MM.1S (cell line): ENCODE measurements at regions not wholly inside any gene's neighbourhood (a gene's known extent, or its start where the extent isn't known, plus 50 kb on each side); places are given as distances from the start of the nearest gene placed in this dataset.

ENCODE experiments used
- DNase-seq: peaks from one replicate; pipeline ENCODE4 v3.0.0-alpha.2; 2015
- H2AFZ ChIP-seq: fragments of 300-600 bp; sonication (generic); 2 replicates; pipeline ENCODE4 v1.6.0; 2016; ENCODE audit warnings: antibody characterized with exemption, low read length
- H3F3A ChIP-seq: fragments of 300-600 bp; sonication (generic); 2 replicates; pipeline ENCODE4 v1.6.1; 2016; ENCODE audit warnings: mild to moderate bottlenecking, antibody characterized with exemption, low read length, moderate library complexity, mixed read lengths; ENCODE audit not compliant: insufficient read depth
- H3K27ac ChIP-seq: fragments of 300-600 bp; sonication (generic); 2 replicates; pipeline ENCODE4 v1.5.1; 2016; ENCODE audit warnings: mild to moderate bottlenecking, low read length
- H3K27me3 ChIP-seq: fragments of 300-600 bp; sonication (generic); replicated peaks from 2 replicates; pipeline ENCODE4 v1.6.0; 2016; ENCODE audit warnings: low read length; ENCODE audit not compliant: insufficient read depth
- H3K36me3 ChIP-seq: fragments of 300-600 bp; sonication (generic); replicated peaks from 2 replicates; pipeline ENCODE4 v1.6.1; 2016; ENCODE audit warnings: mild to moderate bottlenecking, low read length, mixed read lengths; ENCODE audit not compliant: insufficient read depth
- H3K4me1 ChIP-seq: fragments of 300-600 bp; sonication (generic); 2 replicates; pipeline ENCODE4 v1.6.1; 2016; ENCODE audit warnings: low read length, mixed read lengths
- H3K4me2 ChIP-seq: fragments of 300-600 bp; sonication (generic); 2 replicates; pipeline ENCODE4 v1.6.0; 2016; ENCODE audit warnings: low read depth, low read length
- H3K4me3 ChIP-seq: fragments of 300-600 bp; sonication (generic); 2 replicates; pipeline ENCODE4 v1.5.1; 2016; ENCODE audit warnings: low read length, mixed read lengths
- H3K79me2 ChIP-seq: fragments of 300-600 bp; sonication (generic); 2 replicates; pipeline ENCODE4 v1.6.1; 2016; ENCODE audit warnings: mixed run types, low read length, mixed read lengths
- H3K9ac ChIP-seq: fragments of 300-600 bp; sonication (generic); 2 replicates; pipeline ENCODE4 v1.6.1; 2016; ENCODE audit warnings: low read length, mixed read lengths
- H3K9me2 ChIP-seq: fragments of 300-600 bp; sonication (generic); replicated peaks from 2 replicates; pipeline ENCODE4 v1.6.1; 2016; ENCODE audit warnings: mild to moderate bottlenecking, low read length, mixed read lengths; ENCODE audit not compliant: insufficient read depth
- H3K9me3 ChIP-seq: fragments of 300-600 bp; sonication (generic); replicated peaks from 2 replicates; pipeline ENCODE4 v1.6.1; 2016; ENCODE audit warnings: mild to moderate bottlenecking, low read length, mixed read lengths; ENCODE audit not compliant: insufficient read depth
- H4K20me1 ChIP-seq: fragments of 300-600 bp; sonication (generic); 2 replicates; pipeline ENCODE4 v1.6.1; 2016; ENCODE audit warnings: mild to moderate bottlenecking, low read length, moderate library complexity, mixed read lengths; ENCODE audit not compliant: insufficient read depth
- EZH2 ChIP-seq: fragments of 300-600 bp; sonication (generic); optimal IDR thresholded peaks from 2 replicates; pipeline ENCODE3; 2017; ENCODE audit warnings: low read depth, mild to moderate bottlenecking, antibody characterized with exemption, low read length, mixed read lengths
- EZH2phosphoT487 ChIP-seq: fragments of 300-600 bp; sonication (generic); IDR thresholded peaks from 2 replicates; pipeline ENCODE4 v1.6.1; 2018; ENCODE audit warnings: antibody characterized with exemption, low read length
- TF ChIP-seq, protein P1 (sequence below): fragments of 300-600 bp; sonication (generic); IDR thresholded peaks from 2 replicates; pipeline ENCODE4 v1.5.1; 2016; ENCODE audit warnings: antibody characterized with exemption, low read length, mixed read lengths

DNA sequence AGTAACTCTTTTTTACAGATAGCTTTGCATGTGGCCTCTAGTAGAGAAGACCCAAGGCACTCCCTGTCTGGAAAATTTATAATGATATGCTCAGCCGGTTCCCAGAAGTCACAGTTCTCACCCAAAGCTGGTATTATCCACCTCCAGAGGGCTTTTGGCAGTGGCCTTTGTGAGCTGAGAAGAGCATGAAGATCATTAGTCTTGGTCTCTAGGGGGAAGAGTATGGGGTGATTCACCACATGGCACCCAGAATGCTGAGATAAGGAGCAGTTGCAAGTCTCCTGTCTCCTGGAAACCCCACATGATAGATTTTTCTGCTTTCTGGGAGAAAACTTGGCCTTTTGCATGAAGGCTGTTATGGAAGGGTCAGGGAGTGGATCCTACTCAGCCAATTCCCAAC, 75.4 kb upstream of the PRPS1 start:
- Histone ChIP-seq H3K27me3 (no peaks in the 10 kb centered on the region), H4K20me1 (no peaks in the 10 kb centered on the region), H3K27ac (no peak overlapping the region), H3K9me2 (no peaks in the 10 kb centered on the region), H3F3A (no peaks in the 10 kb centered on the region), H3K4me1 (no peaks in the 10 kb centered on the region), H3K9ac (no peak overlapping the region), H2AFZ (no peak overlapping the region), H3K9me3 (no peaks in the 10 kb centered on the region), H3K4me2 (no peak overlapping the region), H3K4me3 (no peak overlapping the region), H3K36me3 (no peaks in the 10 kb centered on the region), H3K79me2 (no peaks in the 10 kb centered on the region)
- no peak for DNase-seq
- no peak for TF ChIP-seq EZH2
- TF ChIP-seq, protein P1, sequence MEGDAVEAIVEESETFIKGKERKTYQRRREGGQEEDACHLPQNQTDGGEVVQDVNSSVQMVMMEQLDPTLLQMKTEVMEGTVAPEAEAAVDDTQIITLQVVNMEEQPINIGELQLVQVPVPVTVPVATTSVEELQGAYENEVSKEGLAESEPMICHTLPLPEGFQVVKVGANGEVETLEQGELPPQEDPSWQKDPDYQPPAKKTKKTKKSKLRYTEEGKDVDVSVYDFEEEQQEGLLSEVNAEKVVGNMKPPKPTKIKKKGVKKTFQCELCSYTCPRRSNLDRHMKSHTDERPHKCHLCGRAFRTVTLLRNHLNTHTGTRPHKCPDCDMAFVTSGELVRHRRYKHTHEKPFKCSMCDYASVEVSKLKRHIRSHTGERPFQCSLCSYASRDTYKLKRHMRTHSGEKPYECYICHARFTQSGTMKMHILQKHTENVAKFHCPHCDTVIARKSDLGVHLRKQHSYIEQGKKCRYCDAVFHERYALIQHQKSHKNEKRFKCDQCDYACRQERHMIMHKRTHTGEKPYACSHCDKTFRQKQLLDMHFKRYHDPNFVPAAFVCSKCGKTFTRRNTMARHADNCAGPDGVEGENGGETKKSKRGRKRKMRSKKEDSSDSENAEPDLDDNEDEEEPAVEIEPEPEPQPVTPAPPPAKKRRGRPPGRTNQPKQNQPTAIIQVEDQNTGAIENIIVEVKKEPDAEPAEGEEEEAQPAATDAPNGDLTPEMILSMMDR = no peak
- no peak for TF ChIP-seq EZH2phosphoT487

DNA sequence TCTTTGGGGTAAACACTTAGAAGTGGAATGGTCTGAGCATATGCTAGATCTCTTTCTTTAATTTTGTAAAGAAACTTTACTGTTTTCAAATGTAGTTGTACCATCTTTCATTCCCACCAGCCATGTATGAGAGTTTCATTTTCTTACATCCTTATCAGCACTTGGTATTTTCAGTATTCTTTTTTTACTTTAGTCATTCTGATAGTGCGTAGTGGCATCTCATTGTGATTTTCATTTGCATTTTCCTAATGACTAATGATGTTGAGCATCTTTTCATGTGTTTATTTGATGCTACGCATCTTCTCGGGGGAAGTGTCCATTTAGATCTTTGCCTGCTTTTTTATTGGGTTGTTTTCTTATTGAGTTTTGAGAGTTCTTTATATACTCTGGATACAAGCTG, 71.3 kb upstream of the PRPS1 start:
- no peak overlapping the region for H3K4me3 ChIP-seq
- H3K9ac ChIP-seq = no peak overlapping the region
- no peaks in the 10 kb centered on the region for H3K4me1 ChIP-seq
- no peaks in the 10 kb centered on the region for H3K36me3 ChIP-seq
- no peak for TF ChIP-seq EZH2
- TF ChIP-seq, protein P1 = no peak
- TF ChIP-seq EZH2phosphoT487 = no peak
- no peaks in the 10 kb centered on the region for H3F3A ChIP-seq
- DNase-seq = no peak
- H3K27ac ChIP-seq = no peak overlapping the region
- H4K20me1 ChIP-seq = no peaks in the 10 kb centered on the region
- no peaks in the 10 kb centered on the region for H3K9me3 ChIP-seq
- no peaks in the 10 kb centered on the region for H3K9me2 ChIP-seq
- no peaks in the 10 kb centered on the region for H3K27me3 ChIP-seq
- H3K4me2 ChIP-seq = no peak overlapping the region
- no peaks in the 10 kb centered on the region for H3K79me2 ChIP-seq
- H2AFZ ChIP-seq = no peak overlapping the region

DNA sequence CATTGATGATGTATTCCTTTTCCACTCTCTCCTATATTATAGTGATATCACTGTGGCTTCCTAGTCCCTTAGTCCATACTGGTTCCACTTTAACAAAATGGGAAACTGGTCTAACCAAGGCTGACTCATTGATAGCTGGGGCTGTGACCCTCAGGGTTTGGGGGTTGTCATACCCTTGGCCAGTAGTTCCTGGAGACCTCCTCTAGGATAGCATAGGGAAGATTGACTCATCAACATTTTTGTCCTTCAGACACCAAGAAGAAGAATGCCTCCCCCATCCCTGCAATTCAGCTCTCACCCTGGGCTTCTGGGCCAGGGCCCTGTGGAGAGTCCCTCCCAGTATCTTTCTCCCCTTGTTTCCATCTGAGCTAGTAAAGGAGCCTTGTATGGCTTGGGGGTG, 68.8 kb upstream of the PRPS1 start:
- no peaks in the 10 kb centered on the region for H3K4me1 ChIP-seq
- no peaks in the 10 kb centered on the region for H3K27me3 ChIP-seq
- no peaks in the 10 kb centered on the region for H3K9me3 ChIP-seq
- no peaks in the 10 kb centered on the region for H3K9me2 ChIP-seq
- no peak overlapping the region for H3K4me2 ChIP-seq
- H3K79me2 ChIP-seq = no peaks in the 10 kb centered on the region
- TF ChIP-seq EZH2 (no peak), EZH2phosphoT487 (no peak)
- TF ChIP-seq, protein P1 = no peak
- no peaks in the 10 kb centered on the region for H3K36me3 ChIP-seq
- DNase-seq = no peak
- H3K9ac ChIP-seq = no peak overlapping the region
- no peak overlapping the region for H3K4me3 ChIP-seq
- H4K20me1 ChIP-seq = no peaks in the 10 kb centered on the region
- H3K27ac ChIP-seq = no peak overlapping the region
- H3F3A ChIP-seq = no peaks in the 10 kb centered on the region
- no peak overlapping the region for H2AFZ ChIP-seq
